Neural cell (in vitro differentiated cells): ENCODE measurements at regions not wholly inside any gene's neighbourhood (a gene's known extent, or its start where the extent isn't known, plus 50 kb on each side); places are given as distances from the start of the nearest gene placed in this dataset.

Experiments
- H2AFZ ChIP-seq: fragments of 200-600, 300-800 bp; sonication (generic), shearing (Covaris generic); 2 replicates; pipeline ENCODE4 v1.6.0; 2014; ENCODE audit warnings: low read depth, mild to moderate bottlenecking, antibody characterized with exemption, low read length, moderate library complexity
- H3F3A ChIP-seq: fragments of 200-600 bp; shearing (Covaris generic); 2 replicates; pipeline ENCODE4 v1.6.1; 2016; ENCODE audit warnings: mild to moderate bottlenecking, moderate library complexity, mixed read lengths, antibody characterized with exemption, low read length; ENCODE audit not compliant: insufficient read depth, poor library complexity, severe bottlenecking
- H3K27ac ChIP-seq: fragments of 200-600, 300-800 bp; sonication (generic), shearing (Covaris generic); 2 replicates; pipeline ENCODE4 v1.5.1; 2014; ENCODE audit warnings: mild to moderate bottlenecking, low read length, moderate library complexity
- H3K27me3 ChIP-seq: fragments of 300-800, 200-600 bp; sonication (generic), shearing (Covaris generic); 2 replicates; pipeline ENCODE4 v1.6.0; 2014; ENCODE audit warnings: mild to moderate bottlenecking, low read depth, low read length, moderate library complexity; ENCODE audit not compliant: insufficient read depth
- H3K36me3 ChIP-seq: fragments of 300-800, 200-600 bp; sonication (generic), shearing (Covaris generic); 2 replicates; pipeline ENCODE4 v1.5.1; 2014; ENCODE audit warnings: mild to moderate bottlenecking, antibody characterized with exemption, low read length, moderate library complexity; ENCODE audit not compliant: insufficient read depth
- H3K4me2 ChIP-seq: fragments of 300-800, 200-600 bp; sonication (generic), shearing (Covaris generic); 2 replicates; pipeline ENCODE4 v1.6.0; 2014; ENCODE audit warnings: mild to moderate bottlenecking, low read length
- H3K4me3 ChIP-seq: fragments of 300-800, 200-600 bp; sonication (generic), shearing (Covaris generic); 2 replicates; pipeline ENCODE4 v1.5.1; 2014; ENCODE audit warnings: mild to moderate bottlenecking, low read length, moderate library complexity
- H3K79me2 ChIP-seq: fragments of 200-600 bp; shearing (Covaris generic); replicated peaks from 2 replicates; pipeline ENCODE4 v1.6.0; 2014; ENCODE audit warnings: mild to moderate bottlenecking, low read length, moderate library complexity; ENCODE audit not compliant: insufficient read depth
- H3K9ac ChIP-seq: fragments of 300-800, 200-600 bp; sonication (generic), shearing (Covaris generic); 2 replicates; pipeline ENCODE4 v1.6.1; 2016; ENCODE audit warnings: mild to moderate bottlenecking, low read length, mixed read lengths
- H3K9me2 ChIP-seq: fragments of 200-600 bp; shearing (Covaris generic); 2 replicates; pipeline ENCODE4 v1.6.1; 2016; ENCODE audit warnings: mild to moderate bottlenecking, low read length, mixed read lengths; ENCODE audit not compliant: insufficient read depth
- H3K9me3 ChIP-seq: fragments of 200-600, 300-800 bp; sonication (generic), shearing (Covaris generic); 2 replicates; pipeline ENCODE4 v1.6.1; 2016; ENCODE audit warnings: mild to moderate bottlenecking, mixed run types, low read length, moderate library complexity, mixed read lengths
- H4K20me1 ChIP-seq: fragments of 200-600 bp; shearing (Covaris generic); 2 replicates; pipeline ENCODE4 v1.6.1; 2016; ENCODE audit warnings: mild to moderate bottlenecking, mixed run types; ENCODE audit not compliant: insufficient read depth
- EP300 ChIP-seq: fragments of 450-650 bp; conservative IDR thresholded peaks from 2 replicates; pipeline ENCODE4 v1.6.1; 2014; ENCODE audit warnings: antibody characterized with exemption, mild to moderate bottlenecking, moderate library complexity; ENCODE audit not compliant: poor library complexity, severe bottlenecking
- EZH2 ChIP-seq: fragments of 200-600, 300-800 bp; shearing (Covaris generic), sonication (generic); IDR thresholded peaks from 2 replicates; pipeline ENCODE4 v1.6.1; 2014; ENCODE audit warnings: antibody characterized with exemption, low read length, borderline replicate concordance, mild to moderate bottlenecking; ENCODE audit not compliant: insufficient read depth, poor library complexity, severe bottlenecking
- RAD21 ChIP-seq: fragments of 450-650 bp; conservative IDR thresholded peaks from 2 replicates; pipeline ENCODE4 v1.6.1; 2014; ENCODE audit warnings: antibody characterized with exemption, mild to moderate bottlenecking, moderate library complexity
- TAF1 ChIP-seq: IDR thresholded peaks from 2 replicates; pipeline ENCODE4 v1.6.1; 2012; ENCODE audit warnings: low read depth
- TF ChIP-seq, protein P1 (sequence below): IDR thresholded peaks from 2 replicates; pipeline ENCODE4 v1.6.1; 2012; ENCODE audit warnings: borderline replicate concordance

DNA sequence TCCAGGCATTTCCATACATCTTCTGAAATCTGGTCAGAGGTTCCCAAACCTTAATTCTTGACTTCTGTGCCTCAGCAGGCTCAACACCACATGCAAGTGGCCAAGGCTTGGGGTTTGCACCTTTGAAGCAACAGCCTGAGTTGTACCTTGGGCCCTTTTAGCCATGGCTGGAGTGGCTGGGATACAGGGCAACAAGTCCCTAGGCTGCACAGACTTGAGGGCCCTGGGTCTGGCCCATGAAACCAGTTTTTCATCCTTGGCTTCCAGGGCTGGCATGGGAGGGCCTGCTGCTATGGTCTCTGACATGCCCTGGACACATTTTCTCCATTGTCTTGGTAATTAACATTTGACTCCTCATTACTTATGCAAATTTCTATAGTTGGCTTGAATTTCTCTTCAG, 988.8 kb upstream of the CNTNAP5 start:
- H3K36me3 ChIP-seq = no peaks in the 10 kb centered on the region
- no peaks in the 10 kb centered on the region for H4K20me1 ChIP-seq
- no peaks in the 10 kb centered on the region for H3K9me2 ChIP-seq
- no peaks in the 10 kb centered on the region for H3K27me3 ChIP-seq
- H3K4me2 ChIP-seq = no peak overlapping the region
- no peaks in the 10 kb centered on the region for H3K79me2 ChIP-seq
- H3F3A ChIP-seq = no peaks in the 10 kb centered on the region
- no peak overlapping the region for H2AFZ ChIP-seq
- no peaks in the 10 kb centered on the region for H3K9me3 ChIP-seq
- no peak for TF ChIP-seq TAF1
- TF ChIP-seq, protein P1, sequence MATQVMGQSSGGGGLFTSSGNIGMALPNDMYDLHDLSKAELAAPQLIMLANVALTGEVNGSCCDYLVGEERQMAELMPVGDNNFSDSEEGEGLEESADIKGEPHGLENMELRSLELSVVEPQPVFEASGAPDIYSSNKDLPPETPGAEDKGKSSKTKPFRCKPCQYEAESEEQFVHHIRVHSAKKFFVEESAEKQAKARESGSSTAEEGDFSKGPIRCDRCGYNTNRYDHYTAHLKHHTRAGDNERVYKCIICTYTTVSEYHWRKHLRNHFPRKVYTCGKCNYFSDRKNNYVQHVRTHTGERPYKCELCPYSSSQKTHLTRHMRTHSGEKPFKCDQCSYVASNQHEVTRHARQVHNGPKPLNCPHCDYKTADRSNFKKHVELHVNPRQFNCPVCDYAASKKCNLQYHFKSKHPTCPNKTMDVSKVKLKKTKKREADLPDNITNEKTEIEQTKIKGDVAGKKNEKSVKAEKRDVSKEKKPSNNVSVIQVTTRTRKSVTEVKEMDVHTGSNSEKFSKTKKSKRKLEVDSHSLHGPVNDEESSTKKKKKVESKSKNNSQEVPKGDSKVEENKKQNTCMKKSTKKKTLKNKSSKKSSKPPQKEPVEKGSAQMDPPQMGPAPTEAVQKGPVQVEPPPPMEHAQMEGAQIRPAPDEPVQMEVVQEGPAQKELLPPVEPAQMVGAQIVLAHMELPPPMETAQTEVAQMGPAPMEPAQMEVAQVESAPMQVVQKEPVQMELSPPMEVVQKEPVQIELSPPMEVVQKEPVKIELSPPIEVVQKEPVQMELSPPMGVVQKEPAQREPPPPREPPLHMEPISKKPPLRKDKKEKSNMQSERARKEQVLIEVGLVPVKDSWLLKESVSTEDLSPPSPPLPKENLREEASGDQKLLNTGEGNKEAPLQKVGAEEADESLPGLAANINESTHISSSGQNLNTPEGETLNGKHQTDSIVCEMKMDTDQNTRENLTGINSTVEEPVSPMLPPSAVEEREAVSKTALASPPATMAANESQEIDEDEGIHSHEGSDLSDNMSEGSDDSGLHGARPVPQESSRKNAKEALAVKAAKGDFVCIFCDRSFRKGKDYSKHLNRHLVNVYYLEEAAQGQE = no peak
- H3K9ac ChIP-seq = no peak overlapping the region
- H3K4me3 ChIP-seq = no peak overlapping the region
- H3K27ac ChIP-seq = no peak overlapping the region

GRCh38 chr2:123040506-123040905, 984.6 kb upstream of the CNTNAP5 start:
- H3K36me3 ChIP-seq = no peaks in the 10 kb centered on the region
- H3F3A ChIP-seq = no peaks in the 10 kb centered on the region
- H3K9me3 ChIP-seq = no peaks in the 10 kb centered on the region
- no peaks in the 10 kb centered on the region for H3K9me2 ChIP-seq
- H2AFZ ChIP-seq = no peak overlapping the region
- H3K27ac ChIP-seq = no peak overlapping the region
- H3K27me3 ChIP-seq = no peaks in the 10 kb centered on the region
- no peak overlapping the region for H3K4me3 ChIP-seq
- no peak overlapping the region for H3K4me2 ChIP-seq
- H4K20me1 ChIP-seq = no peaks in the 10 kb centered on the region
- no peaks in the 10 kb centered on the region for H3K79me2 ChIP-seq
- TF ChIP-seq EP300 = no peak
- no peak for TF ChIP-seq RAD21
- no peak overlapping the region for H3K9ac ChIP-seq

- H4K20me1 ChIP-seq = no peaks in the 10 kb centered on the region
- H3K79me2 ChIP-seq = no peaks in the 10 kb centered on the region
- H3K9me3 ChIP-seq = no peaks in the 10 kb centered on the region
- no peak overlapping the region for H3K27ac ChIP-seq
- H3K27me3 ChIP-seq = no peaks in the 10 kb centered on the region
- H3K4me2 ChIP-seq = no peak overlapping the region
- no peak for TF ChIP-seq EZH2
- H3K9me2 ChIP-seq = no peaks in the 10 kb centered on the region
- no peak overlapping the region for H3K4me3 ChIP-seq
- H3K9ac ChIP-seq = no peak overlapping the region
- no peaks in the 10 kb centered on the region for H3F3A ChIP-seq
- no peak overlapping the region for H2AFZ ChIP-seq
- H3K36me3 ChIP-seq = no peaks in the 10 kb centered on the region
Observed at GRCh38 chr2:123043458-123043857, 981.6 kb upstream of the CNTNAP5 start.

DNA sequence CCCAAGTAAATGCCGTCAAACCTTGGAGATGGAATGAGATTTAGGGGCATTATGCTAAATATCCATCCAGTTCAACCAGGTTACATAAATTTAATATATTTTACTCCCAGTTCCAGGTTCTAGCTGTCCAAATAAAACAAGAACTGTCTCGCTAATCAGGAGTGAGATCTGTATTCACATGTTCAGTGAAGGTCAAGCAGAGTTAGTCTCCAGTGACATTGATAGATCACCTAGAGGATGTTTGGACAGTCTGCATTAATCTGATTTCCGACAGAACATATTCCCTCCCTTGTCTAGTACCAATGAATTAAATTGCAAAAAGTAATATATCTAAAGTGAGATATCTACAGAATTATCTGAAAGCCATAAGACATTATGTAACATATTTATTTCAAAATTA, 979.4 kb upstream of the CNTNAP5 start:
- Histone ChIP-seq H3K9ac (no peak overlapping the region), H3K9me3 (no peaks in the 10 kb centered on the region), H2AFZ (no peak overlapping the region), H3K9me2 (no peaks in the 10 kb centered on the region), H3K27me3 (no peaks in the 10 kb centered on the region), H4K20me1 (no peaks in the 10 kb centered on the region), H3K79me2 (no peaks in the 10 kb centered on the region), H3F3A (no peaks in the 10 kb centered on the region), H3K27ac (no peak overlapping the region), H3K4me2 (no peak overlapping the region), H3K36me3 (no peaks in the 10 kb centered on the region), H3K4me3 (no peak overlapping the region)
- TF ChIP-seq, protein P1 = no peak
